Jurkat, Clone E6-1 (cell line): ENCODE measurements at regions not wholly inside any gene's neighbourhood (a gene's known extent, or its start where the extent isn't known, plus 50 kb on each side); places are given as distances from the start of the nearest gene placed in this dataset.
A peak's percentile ranks its signal among the peaks of the same experiment; 100 is the strongest.
"Not testable (repeated sequence)": the region's sequence is repeated elsewhere in the genome, so short reads cannot be mapped to it uniquely, and the experiment has no call there.

Source experiments
- DNase-seq: peaks from one replicate; pipeline ENCODE4 v3.0.0-alpha.2; 2011; ENCODE audit warnings: low read depth, low spot score
- H3K4me3 ChIP-seq: 2 replicates; pipeline ENCODE4 v1.5.1; 2011; ENCODE audit warnings: mild to moderate bottlenecking, low read length, control low read depth, moderate library complexity

- no peak overlapping the region for H3K4me3 ChIP-seq
- DNase-seq, result no peak
Observed at GRCh38 chr15:24733659-24734058, 58.1 kb downstream of the NPAP1 start.

GRCh38 chr15:24734396-24734795, 58.8 kb downstream of the NPAP1 start:
- H3K4me3 ChIP-seq, result no peak overlapping the region
- DNase-seq, result no peak

- no peak for DNase-seq
- no peak overlapping the region for H3K4me3 ChIP-seq
Observed at GRCh38 chr15:24745290-24745689, 69.7 kb downstream of the NPAP1 start.

- no peak for DNase-seq
- H3K4me3 ChIP-seq, result no peak overlapping the region
Observed at GRCh38 chr15:24746094-24746493, 70.5 kb downstream of the NPAP1 start.

- DNase-seq, result no peak
- H3K4me3 ChIP-seq, result no peak overlapping the region
Observed at GRCh38 chr15:24747376-24747775, 71.8 kb downstream of the NPAP1 start.

- H3K4me3 ChIP-seq, result no peak overlapping the region
- DNase-seq, result no peak
Observed at GRCh38 chr15:24748812-24749439, 73.4 kb downstream of the NPAP1 start.

- DNase-seq, result no peak
- H3K4me3 ChIP-seq, result no peak overlapping the region
Observed at GRCh38 chr15:24752354-24752753, 76.8 kb downstream of the NPAP1 start.

- DNase-seq, result no peak
Observed at GRCh38 chr15:24756101-24756500, 80.5 kb downstream of the NPAP1 start.

GRCh38 chr15:24760066-24760465, 84.5 kb downstream of the NPAP1 start:
- H3K4me3 ChIP-seq, result no peak overlapping the region
- DNase-seq, result peak; percentile 73

More at GRCh38 chr15:24756101-24756500, 80.5 kb downstream of the NPAP1 start:
- H3K4me3 ChIP-seq, result no peak overlapping the region

GRCh38 chr15:24761704-24762302, 86.2 kb downstream of the NPAP1 start:
- H3K4me3 ChIP-seq, result no peak overlapping the region
- peak; percentile 60 for DNase-seq

GRCh38 chr15:24763891-24764290, 88.3 kb downstream of the NPAP1 start:
- peak overlapping the region; percentile 31 for H3K4me3 ChIP-seq
- peak; percentile 76 for DNase-seq

- peak overlapping the region; percentile 31 for H3K4me3 ChIP-seq
- DNase-seq, result peak; percentile 98
Observed at GRCh38 chr15:24764375-24765171, 89.0 kb downstream of the NPAP1 start.

- no peak overlapping the region for H3K4me3 ChIP-seq
- no peak for DNase-seq
Observed at GRCh38 chr15:24766511-24767133, 91.0 kb downstream of the NPAP1 start.

- H3K4me3 ChIP-seq, result no peak overlapping the region
- no peak for DNase-seq
Observed at GRCh38 chr15:24772266-24772665, 96.7 kb downstream of the NPAP1 start.

GRCh38 chr15:24772686-24773373, 97.3 kb downstream of the NPAP1 start:
- no peak for DNase-seq
- H3K4me3 ChIP-seq, result no peak overlapping the region

- no peak overlapping the region for H3K4me3 ChIP-seq
- no peak for DNase-seq
Observed at GRCh38 chr15:24777307-24777706, 101.7 kb downstream of the NPAP1 start.

GRCh38 chr15:24784506-24784905, 108.9 kb downstream of the NPAP1 start:
- no peak for DNase-seq
- H3K4me3 ChIP-seq, result no peak overlapping the region

- no peak overlapping the region for H3K4me3 ChIP-seq
- DNase-seq, result no peak
Observed at GRCh38 chr15:24786347-24786746, 110.8 kb downstream of the NPAP1 start.

GRCh38 chr15:24802624-24803023, 127.0 kb downstream of the NPAP1 start:
- H3K4me3 ChIP-seq, DNase-seq: not testable (repeated sequence)
